ENCODE measurements at regions not wholly inside any gene's neighbourhood (a gene's known extent, or its start where the extent isn't known, plus 50 kb on each side); places are given as distances from the start of the nearest gene placed in this dataset.
"Not testable (repeated sequence)": the region's sequence is repeated elsewhere in the genome, so short reads cannot be mapped to it uniquely, and the experiment has no call there.

DNA sequence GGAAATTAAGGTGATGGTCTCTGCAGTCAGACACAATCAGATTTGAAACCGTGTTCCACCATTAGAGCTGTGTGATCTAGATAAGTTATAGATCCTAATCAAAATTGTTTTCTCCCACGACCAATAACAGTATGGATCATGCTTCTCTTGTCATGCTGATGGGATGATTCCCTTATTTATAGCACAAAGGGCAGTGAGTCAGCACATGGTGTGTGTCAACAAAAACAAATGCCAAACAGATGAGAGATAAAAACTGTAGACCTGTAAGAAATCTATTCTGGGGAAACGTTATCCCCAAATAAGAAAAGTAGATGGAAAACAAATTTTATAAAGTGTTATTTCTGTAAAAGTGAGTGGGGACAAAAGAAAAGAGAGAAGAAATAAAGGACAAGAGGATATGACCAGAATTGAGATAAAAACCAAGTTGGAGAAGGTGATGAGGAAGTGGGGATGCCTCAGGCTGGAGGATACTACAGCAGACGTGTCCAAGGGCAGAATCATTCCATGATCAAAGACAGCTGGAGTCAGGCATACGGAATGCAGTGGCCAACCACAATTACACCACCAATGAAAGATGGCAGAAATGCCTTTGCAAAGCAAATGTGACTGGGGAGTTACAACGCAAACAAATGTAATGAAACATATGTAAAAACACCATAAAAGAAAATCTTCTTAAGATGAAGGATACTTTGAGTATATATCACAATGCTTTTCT is 377.8 kb upstream of the PRKX start:
- DNase-seq (ENCODE audit: low read depth), result no peak

DNA sequence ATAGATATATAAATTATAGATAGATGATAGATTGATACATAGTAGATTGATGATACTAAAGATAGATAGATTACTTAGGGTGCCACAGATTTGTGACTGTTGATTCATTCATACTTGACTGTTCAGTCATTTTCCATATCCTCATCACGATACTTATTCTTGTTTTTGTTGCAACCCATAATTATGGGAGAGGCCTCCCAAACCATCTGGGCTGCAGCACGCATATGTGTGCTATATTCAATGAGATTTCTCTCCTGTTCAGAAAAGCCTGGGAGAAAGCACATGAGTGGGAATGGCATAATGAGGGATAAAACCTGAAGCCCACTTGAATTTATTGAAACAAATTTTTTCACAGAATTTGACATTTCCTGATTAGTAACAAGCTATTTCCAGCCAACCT is 346.4 kb upstream of the PRKX start:
- DNase-seq (ENCODE audit: low read depth), result no peak

DNA sequence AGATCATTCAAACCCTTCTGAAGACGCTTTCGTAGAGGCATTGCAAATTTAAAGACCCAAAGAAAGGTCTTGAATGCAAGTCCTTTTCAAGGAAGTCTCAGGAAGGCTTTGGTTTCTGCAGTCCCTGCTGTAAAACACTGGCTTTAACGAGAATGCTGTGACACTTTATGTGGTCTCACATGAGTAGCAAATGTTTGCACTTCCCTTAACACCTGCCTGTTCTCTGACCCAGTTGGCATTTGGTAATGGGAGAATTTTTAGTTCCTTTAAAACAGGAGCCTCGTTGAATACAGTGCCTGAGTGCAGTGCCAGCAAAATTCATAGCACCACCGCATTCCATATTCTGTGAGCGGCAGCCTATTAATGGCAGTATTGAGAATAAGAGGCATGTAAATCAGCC is 330.5 kb upstream of the PRKX start:
- no peak for DNase-seq (ENCODE audit: low read depth)

DNA sequence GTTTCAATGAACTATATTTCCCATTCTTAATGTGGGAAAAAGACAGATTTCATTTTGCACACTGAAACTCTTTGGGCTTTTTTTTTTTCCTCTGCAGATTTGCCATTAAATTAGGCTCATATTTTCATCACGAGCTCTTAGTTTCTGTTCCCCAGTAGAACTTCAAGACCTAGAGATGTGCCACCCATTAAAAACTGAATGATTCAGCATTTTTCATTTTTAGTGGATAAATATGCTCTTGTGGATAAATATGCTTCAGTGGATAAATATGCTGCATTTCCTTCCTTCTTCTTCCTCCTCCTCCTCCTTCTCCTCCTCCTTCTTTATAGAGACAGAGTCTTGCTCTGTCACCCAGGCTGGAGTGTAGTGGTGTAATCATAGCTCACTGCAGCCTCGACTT is 322.4 kb upstream of the PRKX start:
- DNase-seq (ENCODE audit: low read depth), result no peak

DNA sequence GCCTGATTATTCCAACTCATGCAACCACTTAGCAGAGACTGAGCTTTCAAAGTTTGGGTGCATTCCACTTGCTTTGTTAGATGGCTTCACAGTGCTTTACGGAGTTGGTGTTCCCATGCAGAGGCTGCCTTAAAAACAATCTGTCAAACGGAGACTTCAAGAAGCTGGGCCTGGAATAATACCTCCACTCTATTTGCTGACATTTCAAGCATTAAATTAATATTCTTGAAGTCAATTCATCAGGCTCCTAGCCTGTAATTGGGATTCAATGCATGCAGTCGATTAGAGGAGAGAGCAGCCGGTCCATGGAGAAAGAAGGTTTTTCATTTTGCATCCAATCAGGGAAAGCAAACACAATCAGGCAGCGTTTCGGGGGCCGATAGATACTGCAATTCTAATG is 314.7 kb upstream of the PRKX start:
- no peak for DNase-seq (ENCODE audit: low read depth)

DNA sequence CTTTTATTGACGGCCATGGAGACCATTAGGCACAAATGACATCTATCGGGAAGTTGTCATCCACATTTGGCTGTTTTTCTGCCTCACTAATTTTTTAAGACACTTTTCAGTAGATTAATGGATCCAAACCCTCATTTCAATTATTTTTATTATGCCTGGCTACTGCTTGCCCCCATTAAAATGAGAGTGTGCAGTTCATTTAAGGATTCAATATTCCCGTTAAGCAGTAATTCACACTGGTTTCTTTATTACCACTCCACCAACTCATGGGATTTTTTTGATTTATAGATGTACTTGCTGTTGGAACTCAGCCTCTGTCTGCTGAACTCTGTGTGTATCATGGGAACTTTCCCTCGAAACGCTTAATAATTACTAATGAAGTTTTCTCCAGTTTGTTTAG is 291.8 kb upstream of the PRKX start:
- no peak for DNase-seq (ENCODE audit: low read depth)

DNA sequence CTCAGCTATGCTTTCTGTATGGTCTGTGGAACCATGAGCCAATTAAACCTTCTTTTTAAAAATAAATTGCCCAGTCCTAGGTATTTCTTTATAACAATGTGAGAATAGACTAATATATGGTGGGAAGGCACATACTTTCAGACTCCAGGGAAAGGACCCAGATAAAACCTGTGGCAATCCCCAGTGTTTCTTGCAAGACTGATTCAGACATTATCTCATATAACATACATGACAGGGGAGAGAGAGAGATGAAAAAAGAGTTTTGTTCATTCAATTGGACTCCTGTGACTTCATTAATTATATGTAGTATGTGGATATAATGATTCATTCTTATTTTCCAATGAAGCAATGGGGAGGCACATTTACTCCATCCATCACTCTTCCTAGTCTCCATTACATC is 291.4 kb upstream of the PRKX start:
- DNase-seq (ENCODE audit: low read depth), result no peak

DNA sequence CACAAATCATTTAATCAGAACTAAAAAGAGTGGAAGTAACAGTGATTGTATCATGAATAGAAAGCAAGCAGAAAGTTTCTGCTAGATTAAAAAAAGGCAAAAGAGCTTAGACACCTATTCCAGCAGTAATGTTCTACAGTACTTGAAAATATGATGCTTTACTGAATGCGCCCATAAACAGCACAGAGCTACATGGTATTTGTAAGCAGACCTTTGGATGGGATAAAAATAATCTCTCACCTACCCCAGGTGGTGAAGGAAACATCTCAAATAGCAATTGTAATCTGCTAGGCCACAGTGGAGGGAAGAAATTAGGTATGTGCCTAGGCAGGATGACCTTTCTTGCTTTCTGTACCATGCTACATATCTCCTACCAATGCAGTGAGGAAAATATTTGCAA is 280.9 kb upstream of the PRKX start:
- no peak for DNase-seq (ENCODE audit: low read depth)

DNA sequence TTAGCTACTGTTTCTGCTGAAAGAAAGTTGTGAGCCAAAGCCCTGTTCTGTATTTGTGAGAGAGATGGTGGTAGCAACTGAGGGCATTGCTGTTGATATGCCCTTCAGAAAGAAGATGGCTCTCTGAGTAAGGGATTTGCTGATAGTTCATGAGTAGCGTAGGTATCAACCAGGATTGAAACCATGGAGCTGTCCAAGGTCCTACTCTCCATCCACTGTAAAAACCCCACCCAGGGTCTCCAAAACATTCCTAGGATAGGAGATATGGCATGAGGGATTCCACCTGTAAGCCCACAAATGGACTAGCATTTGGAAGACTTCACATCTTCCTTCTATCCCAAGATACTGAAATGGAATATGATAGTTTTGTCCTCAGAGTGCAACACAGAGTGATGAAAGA is 277.1 kb upstream of the PRKX start:
- no peak for DNase-seq (ENCODE audit: low read depth)

DNA sequence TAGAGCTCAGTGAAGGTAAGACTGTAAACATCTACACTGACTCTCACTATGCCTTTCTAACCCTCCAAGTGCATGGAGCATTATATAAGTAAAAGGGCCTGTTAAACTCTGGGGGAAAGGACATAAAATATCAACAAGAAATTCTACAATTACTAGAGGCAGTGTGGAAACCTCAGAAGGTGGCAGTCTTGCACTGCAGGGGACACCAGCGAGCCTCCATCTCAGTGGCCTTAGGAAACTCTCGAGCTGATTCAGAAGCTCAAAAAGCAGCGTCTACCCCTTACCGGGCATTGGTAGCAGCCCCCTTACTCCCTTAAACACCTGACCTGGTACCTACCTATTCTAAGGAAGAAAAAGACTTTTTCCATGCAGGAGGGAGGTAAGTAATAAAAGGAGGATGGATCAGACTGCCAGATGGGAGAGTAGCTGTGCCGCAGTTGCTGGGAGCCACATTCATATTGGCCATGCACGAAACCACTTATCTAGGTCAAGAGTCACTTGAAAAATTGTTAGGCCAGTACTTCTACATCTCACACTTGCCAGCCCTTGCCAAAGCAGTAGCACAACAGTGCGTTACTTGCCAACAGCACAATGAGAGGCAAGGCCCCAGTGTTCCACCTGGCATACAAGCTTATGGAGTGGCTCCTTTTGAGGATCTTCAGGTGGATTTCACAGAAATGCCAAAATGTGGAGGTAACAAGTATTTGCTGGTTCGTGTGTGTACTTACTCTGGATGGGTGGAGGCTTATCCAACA is 258.8 kb upstream of the PRKX start:
- DNase-seq (ENCODE audit: low read depth), result not testable (repeated sequence)

DNA sequence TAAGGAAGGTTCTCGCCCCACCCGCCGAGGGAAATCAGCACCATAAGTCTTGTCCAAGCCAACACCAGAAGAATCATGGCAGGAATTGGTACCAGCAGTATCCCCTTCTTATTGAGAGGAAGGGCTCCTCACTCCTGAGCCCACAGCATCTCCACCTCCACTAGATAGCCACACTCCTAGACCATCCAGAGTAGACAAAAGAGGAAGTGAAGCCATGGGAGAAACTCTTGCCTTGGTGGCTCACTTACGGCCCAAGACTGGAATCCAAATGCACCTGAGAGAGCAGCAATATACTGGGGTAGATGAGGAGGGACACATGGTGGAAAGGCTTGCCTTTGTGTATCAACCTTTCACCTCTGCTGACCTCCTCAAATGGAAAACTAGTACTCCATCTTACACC is 255.3 kb upstream of the PRKX start:
- no peak for DNase-seq (ENCODE audit: low read depth)

DNA sequence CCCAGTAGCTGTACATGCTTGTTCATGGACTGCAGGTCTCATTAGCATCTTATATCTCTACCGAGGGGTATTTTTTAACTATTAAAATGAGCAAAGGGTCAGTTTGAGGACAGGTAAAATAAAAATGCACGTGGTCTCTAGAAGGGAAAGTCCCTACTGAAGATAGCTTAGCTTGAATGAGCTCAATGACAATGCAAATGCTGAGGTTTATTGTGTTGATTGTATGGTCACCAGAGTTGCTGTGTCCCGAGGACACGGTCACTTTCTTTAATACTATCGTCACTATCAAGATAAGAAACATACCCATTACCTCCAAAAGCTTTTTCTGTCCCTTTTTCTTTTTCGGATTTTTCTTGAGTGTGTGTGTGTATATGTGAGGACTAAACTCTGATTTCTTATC is 250.5 kb upstream of the PRKX start:
- DNase-seq (ENCODE audit: low read depth), result no peak

DNA sequence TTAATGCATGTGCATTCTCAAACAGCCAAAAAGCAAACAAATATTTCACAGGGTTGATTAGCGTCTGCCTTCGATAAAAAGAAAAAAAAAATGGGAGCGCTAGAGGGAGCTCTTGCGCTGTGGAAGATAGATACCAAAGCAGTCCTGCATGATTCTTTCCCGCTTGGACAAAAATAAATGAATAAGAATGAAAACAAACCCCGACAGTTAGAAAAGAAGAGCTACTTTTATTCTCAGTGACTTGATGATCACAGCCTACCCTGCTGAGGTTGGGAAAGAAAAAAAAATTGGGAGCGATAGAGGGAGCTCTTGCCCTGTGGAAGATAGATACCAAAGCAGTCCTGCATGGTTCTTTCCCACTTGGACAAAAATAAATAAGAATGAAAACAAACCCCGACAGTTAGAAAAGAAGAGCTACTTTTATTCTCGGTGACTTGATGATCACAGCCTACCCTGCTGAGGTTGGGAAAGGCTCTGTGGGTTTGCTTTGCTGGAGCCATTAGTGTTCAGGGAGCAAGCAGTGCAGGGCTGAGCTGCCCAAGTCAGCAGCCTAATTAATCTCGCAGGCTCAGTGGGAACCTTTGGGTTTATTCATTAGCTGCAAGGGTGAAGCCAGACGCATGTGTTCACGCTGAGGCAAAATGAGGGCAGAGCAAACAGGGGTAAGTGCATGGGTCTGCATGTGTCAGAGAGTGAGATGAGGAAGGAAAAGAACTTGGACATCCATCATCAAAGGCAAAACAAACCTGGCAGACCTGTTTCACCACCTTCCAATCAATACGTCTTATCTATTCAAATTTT is 249.3 kb upstream of the PRKX start:
- DNase-seq (ENCODE audit: low read depth), result no peak

DNA sequence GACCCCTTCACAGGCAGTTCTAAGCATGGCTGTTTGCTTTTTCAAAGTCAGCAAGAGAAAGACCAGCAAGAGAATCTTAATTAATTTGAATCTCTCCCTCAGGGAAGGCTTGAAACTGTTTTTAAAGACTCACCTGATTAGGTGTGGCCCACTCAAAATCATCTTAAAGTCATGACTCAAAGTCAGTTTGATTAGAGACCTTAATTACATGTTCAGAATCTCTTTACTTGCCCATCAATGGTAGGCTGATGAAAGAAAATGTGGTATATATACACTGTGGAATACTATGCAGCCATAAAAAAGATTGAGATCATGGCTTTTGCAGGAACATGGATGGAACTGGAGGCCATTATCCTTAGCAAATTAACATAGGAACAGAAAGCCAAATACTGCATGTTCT is 247.5 kb upstream of the PRKX start:
- no peak for DNase-seq (ENCODE audit: low read depth)

DNA sequence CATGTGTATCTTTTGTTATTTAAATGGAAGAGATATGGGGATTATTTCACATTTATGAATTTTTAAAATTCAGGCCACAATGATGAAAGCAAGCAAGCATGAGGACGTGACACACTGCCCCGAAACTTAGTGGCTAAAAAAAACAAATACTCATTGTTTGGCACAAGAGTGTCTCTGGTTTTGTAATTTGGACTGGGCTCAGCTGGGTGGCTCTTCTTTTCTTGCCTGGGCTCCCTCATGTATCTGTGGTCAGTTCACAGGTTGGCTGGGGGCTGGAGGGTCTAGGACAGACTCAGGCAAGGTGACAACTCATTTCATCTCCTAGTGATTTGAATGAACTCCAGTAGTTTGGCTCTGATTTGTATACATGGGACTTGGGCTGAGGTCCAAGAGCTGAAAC is 238.4 kb upstream of the PRKX start:
- no peak for DNase-seq (ENCODE audit: low read depth)

DNA sequence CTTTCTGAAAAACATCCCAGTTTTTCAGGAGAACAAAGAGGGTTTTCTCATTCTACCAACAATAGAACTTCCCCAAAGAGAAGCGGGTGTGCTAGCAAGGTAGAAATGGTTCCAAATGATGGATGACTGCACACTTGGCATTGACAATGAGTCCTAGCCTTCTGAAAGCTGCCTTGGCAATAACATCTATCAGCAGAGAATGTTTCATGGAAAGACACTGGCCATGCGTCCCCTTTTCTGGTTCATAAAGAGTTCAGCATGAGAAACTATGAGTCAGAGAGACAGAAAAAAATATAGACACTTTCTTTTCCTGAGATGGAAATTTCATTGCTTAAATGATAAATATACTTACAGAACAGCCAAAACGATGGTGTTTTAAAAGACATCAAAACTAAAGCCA is 236.9 kb upstream of the PRKX start:
- no peak for DNase-seq (ENCODE audit: low read depth)

DNA sequence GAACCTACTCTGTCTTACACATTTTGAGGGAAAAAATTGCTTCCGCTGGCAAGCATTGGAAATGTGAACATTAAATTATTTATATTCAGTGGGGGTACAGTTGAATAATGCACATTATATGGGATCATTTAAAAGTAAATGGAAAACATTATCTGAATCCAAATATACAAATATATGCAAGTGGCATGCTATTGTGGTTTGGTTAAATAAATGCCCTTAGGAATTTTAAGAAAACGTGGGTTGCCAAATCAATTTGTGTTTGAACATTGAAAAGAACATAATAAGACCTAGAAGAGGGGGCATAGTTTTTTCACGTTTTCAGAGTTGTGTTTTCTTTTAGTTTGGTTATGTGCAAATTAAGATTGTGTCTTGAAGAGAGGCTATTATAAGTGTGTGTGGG is 230.5 kb upstream of the PRKX start:
- no peak for DNase-seq (ENCODE audit: low read depth)

DNA sequence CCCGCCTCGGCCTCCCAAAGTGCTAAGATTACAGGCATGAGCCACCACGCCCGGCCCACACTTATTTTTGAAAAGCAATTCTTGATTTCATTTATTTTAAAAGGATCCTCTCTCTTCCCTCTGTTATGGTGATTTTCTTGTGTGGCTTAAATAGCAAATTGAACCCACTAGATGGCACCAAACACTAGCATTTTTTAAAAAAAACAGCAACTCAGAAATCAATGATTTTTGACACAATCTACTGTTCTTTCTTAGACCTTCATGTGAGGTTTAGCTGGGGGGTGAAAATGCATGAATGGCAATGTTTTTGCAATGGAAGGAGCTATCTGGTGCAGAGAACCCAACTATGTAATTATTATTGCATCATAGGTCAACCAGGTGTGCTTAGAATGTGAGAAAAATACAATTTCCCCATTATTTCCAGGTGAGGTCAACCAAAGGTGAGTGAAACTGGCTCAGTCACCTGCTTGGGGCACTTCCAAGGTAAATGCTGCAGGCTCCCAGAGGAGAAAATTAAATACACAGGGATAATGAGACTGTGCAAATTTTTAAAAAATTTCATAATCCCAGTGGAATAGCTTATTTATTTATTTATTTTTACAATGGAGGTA is 226.7 kb upstream of the PRKX start:
- no peak for DNase-seq (ENCODE audit: low read depth)

DNA sequence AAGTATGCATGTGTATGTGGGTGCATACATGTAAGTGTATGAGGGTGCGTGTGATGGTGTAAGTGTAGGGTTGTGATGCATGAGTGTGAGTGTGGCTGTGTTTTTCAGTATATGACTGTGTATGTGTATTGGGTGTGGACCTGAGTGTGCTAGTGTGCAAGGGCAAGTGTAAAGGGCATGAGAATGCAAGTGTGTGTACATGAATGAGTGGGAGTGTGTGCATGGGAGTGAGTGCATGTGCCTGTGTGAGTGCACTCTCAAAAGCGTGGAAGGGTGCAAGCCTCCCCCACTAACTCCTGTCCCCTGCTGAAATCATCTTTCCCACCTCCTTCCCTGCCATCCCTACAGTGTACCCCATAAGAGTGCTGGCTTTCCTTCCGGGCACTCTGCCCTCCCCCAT is 225.1 kb upstream of the PRKX start:
- DNase-seq (ENCODE audit: low read depth), result no peak

DNA sequence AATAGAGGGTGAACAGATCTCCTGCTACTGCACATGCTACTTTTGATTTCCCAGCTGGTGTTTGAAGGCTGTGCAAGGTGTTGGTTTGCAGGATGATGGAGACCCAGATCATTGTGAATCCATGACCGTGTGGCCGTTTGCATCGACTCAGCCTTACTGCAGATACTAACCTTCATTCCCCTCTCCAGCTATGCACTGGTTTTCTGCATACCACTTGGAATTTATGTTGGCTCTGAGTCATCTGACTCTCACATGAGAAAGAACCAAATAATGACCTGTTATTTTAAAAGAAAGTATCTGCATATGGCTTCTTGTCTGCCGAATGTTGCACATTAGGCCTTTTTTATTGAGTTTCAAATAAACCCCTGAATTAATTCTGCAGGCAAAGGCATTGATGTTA is 221.7 kb upstream of the PRKX start:
- not testable (repeated sequence) for DNase-seq (ENCODE audit: low read depth)

DNA sequence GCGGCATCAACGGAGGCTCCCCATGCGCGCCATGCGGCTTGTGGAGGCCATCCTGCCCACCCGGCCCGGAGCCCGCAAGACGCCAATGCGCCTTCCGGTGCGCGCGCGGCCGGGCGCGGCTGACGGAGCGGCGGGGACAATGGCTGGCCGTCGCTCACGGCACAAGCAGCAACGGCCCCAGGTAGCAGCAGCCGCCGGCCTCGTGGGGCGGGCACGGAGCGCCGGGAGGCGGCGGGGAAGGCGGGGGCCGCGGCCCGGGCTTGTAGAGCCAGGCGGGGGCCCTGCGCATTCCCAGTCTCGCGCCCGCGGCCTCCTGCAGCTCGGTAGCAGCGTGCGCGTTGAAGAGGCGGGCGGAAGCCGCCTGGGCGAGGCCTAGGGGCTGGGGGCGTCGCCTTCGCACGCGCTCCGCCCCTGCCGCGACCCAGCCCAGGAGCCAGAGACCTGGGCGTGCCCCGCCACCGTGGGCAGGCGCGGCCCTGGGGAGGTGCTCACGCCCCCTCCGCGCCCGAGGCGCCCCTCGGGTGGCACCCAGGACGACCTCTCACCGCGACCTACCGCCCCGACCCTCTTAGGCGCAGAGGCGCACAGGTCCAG is 207.1 kb upstream of the PRKX start:
- not testable (repeated sequence) for DNase-seq (ENCODE audit: low read depth)
